ENCODE measurements at regions not wholly inside any gene's neighbourhood (a gene's known extent, or its start where the extent isn't known, plus 50 kb on each side); places are given as distances from the start of the nearest gene placed in this dataset.

DNA sequence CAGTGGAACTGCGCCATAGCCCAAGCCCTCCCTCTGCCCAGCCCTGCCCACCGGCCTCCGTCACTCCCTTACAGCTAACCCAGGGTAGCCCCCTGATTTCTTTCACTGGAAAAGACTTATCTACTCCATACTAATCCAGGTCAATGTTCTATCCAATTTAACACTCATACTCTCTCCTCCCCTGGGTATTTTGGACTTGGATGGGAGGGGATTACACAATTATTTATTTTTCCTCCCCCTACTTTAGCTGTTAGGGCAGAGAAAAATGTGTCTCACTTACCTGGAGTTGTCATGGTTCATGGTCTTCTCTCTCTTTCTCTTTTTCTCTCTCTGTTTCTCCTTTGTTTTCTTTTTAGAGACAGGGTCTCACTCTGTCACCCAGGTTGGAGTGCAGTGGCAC lies 100.6 kb upstream of the ST8SIA3 start:
- no peak overlapping the region for H2BK20ac ChIP-seq (ENCODE audit: low read depth, low read length)
- H2AK5ac ChIP-seq (ENCODE audit: low read depth, low read length): no peak overlapping the region
- H3K4me2 ChIP-seq (ENCODE audit: low read depth, low read length): no peak overlapping the region
- WGBS, 2 experiments (ENCODE audit: extremely low coverage in 2 of 2, insufficient read length in 1 of 2): 78% methylated on average over 3 of the region's 3 CpGs; no CpG with 5 or more reads in 1 of the 2 experiments
- no peak overlapping the region for H3K18ac ChIP-seq (ENCODE audit: low read depth, low read length)
- no peak overlapping the region for H3K23ac ChIP-seq (ENCODE audit: low read depth, low read length)
- no peaks in the 10 kb centered on the region for H3K36me3 ChIP-seq (ENCODE audit: control insufficient read depth, insufficient read depth, low read length)
- DNase-seq (no peak), ATAC-seq (ENCODE audit: low read depth) (no peak)
- no peaks in the 10 kb centered on the region for H3K27me3 ChIP-seq (ENCODE audit: control insufficient read depth, insufficient read depth, low read length)
- no peak overlapping the region for H3K4me3 ChIP-seq (ENCODE audit: insufficient read depth, low read depth, low read length)
- H3K9ac ChIP-seq (ENCODE audit: low read depth, low read length): no peak overlapping the region
- no peak overlapping the region for H4K5ac ChIP-seq (ENCODE audit: low read depth, low read length)
- no peak overlapping the region for H2AFZ ChIP-seq (replicated peaks; ENCODE audit: low read length, poor library complexity)
- H3K9me1 ChIP-seq (ENCODE audit: insufficient read depth, low read length): no peaks in the 10 kb centered on the region
- H3K4ac ChIP-seq (ENCODE audit: low read depth, low read length): no peak overlapping the region
- BruUV-seq (replicated peaks): no TSS peak
- H2BK120ac ChIP-seq (ENCODE audit: low read depth, low read length): no peak overlapping the region
- H3K9me3 ChIP-seq (ENCODE audit: control insufficient read depth, insufficient read depth, low read length): no peaks in the 10 kb centered on the region
- no peak overlapping the region for H3K27ac ChIP-seq (ENCODE audit: insufficient read depth, low read length)
- H3K14ac ChIP-seq (replicated peaks; ENCODE audit: low read depth, low read length): no peak overlapping the region
- intact Hi-C loops (cut with micrococcal nuclease) (no loop called here), dilution Hi-C loops (cut with HindIII; ENCODE audit: low sequenced_read_pairs, unreplicated experiment) (no loop called here), in situ Hi-C loops (cut with MboI; ENCODE audit: low sequenced_read_pairs) (no loop called here)
- no peak overlapping the region for H2BK5ac ChIP-seq (ENCODE audit: low read depth, low read length, poor library complexity, severe bottlenecking)
- H2BK15ac ChIP-seq (ENCODE audit: low read depth, low read length): no peak overlapping the region
- POLR2A ChIA-PET (ENCODE audit: unreplicated experiment): no interaction called here
- H3K56ac ChIP-seq (ENCODE audit: extremely low read depth, insufficient read depth, low read length): no peak overlapping the region
- no peak overlapping the region for H4K8ac ChIP-seq (ENCODE audit: low read depth in 2 of 2, low read length in 2 of 2)
- no peaks in the 10 kb centered on the region for H3K79me1 ChIP-seq (ENCODE audit: low read depth in 1 of 2, low read length in 2 of 2)
- H4K20me1 ChIP-seq (ENCODE audit: insufficient read depth, low read length): no peaks in the 10 kb centered on the region
- no peak for TF ChIP-seq MAZ (IDR thresholded peaks at IDR 0.05; ENCODE audit: borderline replicate concordance, low read depth, low read length)
- TF ChIP-seq, protein P1, sequence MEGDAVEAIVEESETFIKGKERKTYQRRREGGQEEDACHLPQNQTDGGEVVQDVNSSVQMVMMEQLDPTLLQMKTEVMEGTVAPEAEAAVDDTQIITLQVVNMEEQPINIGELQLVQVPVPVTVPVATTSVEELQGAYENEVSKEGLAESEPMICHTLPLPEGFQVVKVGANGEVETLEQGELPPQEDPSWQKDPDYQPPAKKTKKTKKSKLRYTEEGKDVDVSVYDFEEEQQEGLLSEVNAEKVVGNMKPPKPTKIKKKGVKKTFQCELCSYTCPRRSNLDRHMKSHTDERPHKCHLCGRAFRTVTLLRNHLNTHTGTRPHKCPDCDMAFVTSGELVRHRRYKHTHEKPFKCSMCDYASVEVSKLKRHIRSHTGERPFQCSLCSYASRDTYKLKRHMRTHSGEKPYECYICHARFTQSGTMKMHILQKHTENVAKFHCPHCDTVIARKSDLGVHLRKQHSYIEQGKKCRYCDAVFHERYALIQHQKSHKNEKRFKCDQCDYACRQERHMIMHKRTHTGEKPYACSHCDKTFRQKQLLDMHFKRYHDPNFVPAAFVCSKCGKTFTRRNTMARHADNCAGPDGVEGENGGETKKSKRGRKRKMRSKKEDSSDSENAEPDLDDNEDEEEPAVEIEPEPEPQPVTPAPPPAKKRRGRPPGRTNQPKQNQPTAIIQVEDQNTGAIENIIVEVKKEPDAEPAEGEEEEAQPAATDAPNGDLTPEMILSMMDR (conservative IDR thresholded peaks at IDR 0.05; ENCODE audit: low read depth, low read length): no peak
- TF ChIP-seq, protein P2, sequence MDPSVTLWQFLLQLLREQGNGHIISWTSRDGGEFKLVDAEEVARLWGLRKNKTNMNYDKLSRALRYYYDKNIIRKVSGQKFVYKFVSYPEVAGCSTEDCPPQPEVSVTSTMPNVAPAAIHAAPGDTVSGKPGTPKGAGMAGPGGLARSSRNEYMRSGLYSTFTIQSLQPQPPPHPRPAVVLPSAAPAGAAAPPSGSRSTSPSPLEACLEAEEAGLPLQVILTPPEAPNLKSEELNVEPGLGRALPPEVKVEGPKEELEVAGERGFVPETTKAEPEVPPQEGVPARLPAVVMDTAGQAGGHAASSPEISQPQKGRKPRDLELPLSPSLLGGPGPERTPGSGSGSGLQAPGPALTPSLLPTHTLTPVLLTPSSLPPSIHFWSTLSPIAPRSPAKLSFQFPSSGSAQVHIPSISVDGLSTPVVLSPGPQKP (IDR thresholded peaks at IDR 0.05; ENCODE audit: borderline replicate concordance, low read depth, low read length): no peak
- TF ChIP-seq MXI1 (IDR thresholded peaks at IDR 0.05; ENCODE audit: borderline replicate concordance, low read depth, low read length): no peak
- TF ChIP-seq CEBPB (IDR thresholded peaks at IDR 0.05; ENCODE audit: low read depth, low read length): no peak
- no peak for TF ChIP-seq CHD1 (IDR thresholded peaks at IDR 0.05; ENCODE audit: low read depth, low read length)
- TF ChIP-seq FOS (IDR thresholded peaks at IDR 0.05; ENCODE audit: low read depth, low read length): no peak
- TF ChIP-seq, protein P3, sequence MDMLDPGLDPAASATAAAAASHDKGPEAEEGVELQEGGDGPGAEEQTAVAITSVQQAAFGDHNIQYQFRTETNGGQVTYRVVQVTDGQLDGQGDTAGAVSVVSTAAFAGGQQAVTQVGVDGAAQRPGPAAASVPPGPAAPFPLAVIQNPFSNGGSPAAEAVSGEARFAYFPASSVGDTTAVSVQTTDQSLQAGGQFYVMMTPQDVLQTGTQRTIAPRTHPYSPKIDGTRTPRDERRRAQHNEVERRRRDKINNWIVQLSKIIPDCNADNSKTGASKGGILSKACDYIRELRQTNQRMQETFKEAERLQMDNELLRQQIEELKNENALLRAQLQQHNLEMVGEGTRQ (IDR thresholded peaks at IDR 0.05; ENCODE audit: low read depth, low read length): no peak
- no peak for TF ChIP-seq RFX5 (IDR thresholded peaks at IDR 0.05; ENCODE audit: low read depth, low read length)
- no peak for TF ChIP-seq MAFK (IDR thresholded peaks at IDR 0.05; ENCODE audit: low read depth, low read length)
- TF ChIP-seq RCOR1 (IDR thresholded peaks at IDR 0.05; ENCODE audit: insufficient replicate concordance, low read length): no peak
- TF ChIP-seq RAD21 (IDR thresholded peaks at IDR 0.05; ENCODE audit: low read length): no peak
- TF ChIP-seq POLR2A (IDR thresholded peaks at IDR 0.05; ENCODE audit: low read depth, low read length): no peak
- TF ChIP-seq SMC3 (IDR thresholded peaks at IDR 0.05; ENCODE audit: low read depth, low read length): no peak
- TF ChIP-seq NFE2L2 (IDR thresholded peaks at IDR 0.05; ENCODE audit: low read depth, low read length): no peak
- CTCF ChIA-PET: no interaction called here
- no peak overlapping the region for H2AK9ac ChIP-seq (replicated peaks; ENCODE audit: low read depth, low read length, poor library complexity)
- H4K91ac ChIP-seq (ENCODE audit: insufficient read depth, low read depth, low read length): no peak overlapping the region
- H3K4me1 ChIP-seq (ENCODE audit: control insufficient read depth, insufficient read depth, low read length): no peaks in the 10 kb centered on the region

Data from IMR-90 (cell line).